Spleen (tissue), 7 donors: ENCODE measurements at regions not wholly inside any gene's neighbourhood (a gene's known extent, or its start where the extent isn't known, plus 50 kb on each side); places are given as distances from the start of the nearest gene placed in this dataset.

Experiments used
- CTCF ChIP-seq, 11 experiments: fragments of 200-600 bp in 7 of 11; fragments of 450-650 bp in 4 of 11; sonication (generic) in 4 of 11; IDR thresholded peaks in 8 of 11; conservative IDR thresholded peaks in 3 of 11; 1 replicate in 7 of 11; 2 replicates in 4 of 11; pipeline versions ENCODE4 v1.4.0 to v1.8.0; 2016 to 2021; ENCODE audit warnings: antibody characterized with exemption in 11 of 11, inconsistent platforms in 4 of 11, mild to moderate bottlenecking in 1 of 11
- POLR2AphosphoS5 ChIP-seq, 3 donors: sonication (generic); formaldehyde crosslinking; IDR thresholded peaks; one replicate each; pipeline ENCODE4 v1.5.1; 2017; ENCODE audit warnings: antibody characterized with exemption in 3 of 3
- donor health status: DM: no; HTN: no; CAD: no; lungs with moderate emphysema.
- donor health status: DM: no; HTN: no; CAD: no.
- donor health status: DM: no; HTN: no; CAD: no.

GRCh38 chr15:91694131-91694830 lies 159.2 kb upstream of the SLCO3A1 start:
- TF ChIP-seq CTCF (IDR thresholded peaks at IDR 0.05 in 8 of 11, conservative IDR thresholded peaks at IDR 0.05 in 3 of 11) (no peak), POLR2AphosphoS5 (IDR thresholded peaks at IDR 0.05) (no peak)
